GM18519 (cell line): ENCODE measurements at regions not wholly inside any gene's neighbourhood (a gene's known extent, or its start where the extent isn't known, plus 50 kb on each side); places are given as distances from the start of the nearest gene placed in this dataset.
"Not testable (repeated sequence)": the region's sequence is repeated elsewhere in the genome, so short reads cannot be mapped to it uniquely, and the experiment has no call there.

Source experiments
- ATAC-seq: cut with Tn5 transposase; IDR thresholded peaks from one replicate; pipeline ENCODE4 v1.9.1; 2021; ENCODE audit warnings: mild to moderate bottlenecking, moderate library complexity; ENCODE audit not compliant: unreplicated experiment, low FRiP score

DNA sequence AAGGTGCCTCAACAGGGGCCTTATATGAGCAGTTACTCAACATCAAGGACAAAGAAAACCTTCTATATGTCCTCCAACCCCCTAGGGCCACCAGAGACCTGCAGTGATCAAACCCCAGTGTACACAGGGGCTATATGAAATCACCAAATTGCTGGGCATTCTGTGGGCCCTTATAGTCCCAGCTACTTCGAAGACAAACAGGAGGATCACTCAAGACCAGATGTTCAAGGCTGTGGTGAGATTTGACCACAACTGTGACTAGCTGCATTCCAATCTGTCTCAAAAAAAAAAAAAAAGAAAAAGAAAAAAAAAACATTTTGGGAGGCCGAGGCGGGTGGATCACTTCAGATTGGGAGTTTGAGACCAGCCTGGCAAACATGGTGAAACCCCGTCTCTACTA lies 51.0 kb upstream of the PRB2 start:
- no peak for ATAC-seq

DNA sequence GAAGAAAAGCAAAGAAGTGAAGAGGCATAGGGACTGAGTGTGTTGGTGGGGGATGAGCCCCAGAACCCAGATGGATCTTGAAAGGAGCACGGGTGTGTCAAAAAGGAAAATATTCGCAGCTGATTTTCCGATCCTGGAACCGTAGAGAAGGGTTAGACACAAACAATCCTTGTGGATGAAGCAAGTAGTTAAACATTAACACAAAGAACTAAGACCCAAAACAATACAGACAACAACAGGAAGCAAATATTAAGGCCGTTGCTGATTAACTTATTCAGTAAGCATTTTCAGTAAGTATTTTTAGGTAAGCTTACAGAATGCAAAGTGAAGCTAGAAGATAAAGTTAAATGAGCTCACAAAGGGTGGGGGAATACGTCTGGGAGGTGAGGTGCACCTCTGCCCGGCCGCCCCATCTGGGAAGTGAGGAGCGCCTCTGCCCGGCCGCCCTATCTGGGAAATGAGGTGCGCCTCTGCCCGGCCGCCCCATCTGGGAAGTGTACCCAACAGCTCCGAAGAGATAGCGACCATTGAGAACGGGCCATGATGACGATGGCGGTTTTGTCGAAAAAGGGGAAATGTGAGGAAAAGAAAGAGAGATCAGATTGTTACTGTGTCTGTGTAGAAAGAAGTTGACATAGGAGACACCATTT lies 62.8 kb upstream of the PRB2 start:
- no peak for ATAC-seq

DNA sequence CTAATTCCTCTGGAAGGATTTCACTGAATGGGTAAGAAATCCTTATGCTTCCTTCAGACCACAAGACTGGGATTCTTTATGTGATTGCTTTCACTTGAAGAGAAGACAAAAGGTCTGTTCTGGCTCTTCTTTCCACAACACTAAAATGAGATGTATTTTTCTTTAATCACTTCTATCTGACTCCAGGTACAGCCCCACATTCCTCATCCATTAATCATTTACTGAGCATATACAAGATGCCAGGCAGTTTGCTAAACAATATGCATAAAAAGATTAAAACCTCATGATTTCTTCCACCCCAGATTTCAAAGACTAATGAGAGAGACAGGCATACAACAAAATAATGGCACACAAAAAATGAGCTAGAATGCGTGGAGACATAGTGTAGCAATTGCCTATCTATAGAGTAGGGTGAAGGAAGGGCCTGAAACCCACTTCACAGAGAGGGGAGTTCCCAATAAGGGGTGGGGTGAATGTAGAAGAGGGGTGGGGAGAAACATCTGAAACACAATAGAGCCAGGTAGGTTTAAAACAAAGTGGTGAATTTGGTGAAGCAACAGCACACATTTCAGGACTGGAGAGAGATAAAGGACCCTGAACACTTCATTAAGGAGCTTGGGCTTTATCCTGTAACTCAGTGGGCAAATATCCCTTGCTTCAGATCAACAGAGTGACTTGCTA lies 65.1 kb upstream of the PRB2 start:
- no peak for ATAC-seq

DNA sequence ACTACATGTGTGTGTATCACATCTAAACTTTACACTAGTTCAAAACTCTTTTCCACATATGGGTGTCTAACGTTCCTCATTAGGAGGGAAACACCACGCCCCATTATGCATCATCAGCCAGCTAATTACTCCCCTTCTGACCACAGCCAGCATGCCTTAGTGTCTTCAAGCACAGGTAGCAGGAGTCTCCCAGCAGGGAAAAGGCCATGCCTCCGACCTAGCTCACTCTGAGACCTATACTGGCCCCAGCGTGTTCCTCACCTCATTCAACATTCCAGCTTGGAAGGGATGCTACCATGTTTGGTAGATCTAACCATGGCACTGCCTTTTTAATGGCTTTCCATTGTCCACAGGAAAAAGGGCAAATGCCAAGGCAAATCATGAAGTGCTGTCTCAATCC lies 66.1 kb upstream of the PRB2 start:
- ATAC-seq: no peak

DNA sequence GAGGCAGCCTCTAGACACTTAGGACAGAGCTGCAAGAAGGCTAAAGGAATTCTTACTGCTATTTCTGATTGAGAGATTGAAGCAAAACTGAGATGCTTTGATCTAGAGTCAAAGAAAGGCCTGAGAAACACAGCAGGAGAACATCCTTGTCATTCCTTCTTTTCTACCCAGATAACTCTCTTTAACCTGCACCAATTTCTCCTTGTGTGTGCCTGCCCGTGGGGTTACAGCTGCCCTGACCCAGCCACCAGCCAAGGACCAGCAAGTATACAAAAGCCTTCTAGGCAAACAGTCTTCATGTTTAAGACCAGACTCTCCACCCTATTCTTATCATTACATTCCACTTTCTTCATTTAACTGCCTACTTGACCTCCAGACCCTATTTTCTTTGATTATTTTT lies 81.7 kb upstream of the PRB2 start:
- no peak for ATAC-seq

DNA sequence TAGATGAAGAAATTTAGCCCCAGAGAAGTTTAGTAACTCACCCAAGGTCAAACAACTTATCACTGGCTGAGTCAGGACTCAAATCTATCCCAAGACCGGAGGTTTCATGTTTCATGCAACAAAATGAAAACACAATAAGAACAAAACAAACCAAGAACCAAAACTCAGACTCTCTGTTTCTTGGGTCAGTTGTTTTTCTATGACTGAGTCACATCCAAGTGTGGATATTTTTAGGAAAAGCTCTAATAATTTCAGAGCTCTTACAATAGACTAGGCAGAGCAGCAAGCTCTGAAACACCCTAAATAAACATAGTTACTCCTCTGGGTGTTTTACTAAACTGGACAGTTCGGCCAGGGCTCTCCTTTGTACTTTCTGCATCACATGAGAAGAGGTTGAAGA lies 87.6 kb upstream of the PRB2 start:
- no peak for ATAC-seq

DNA sequence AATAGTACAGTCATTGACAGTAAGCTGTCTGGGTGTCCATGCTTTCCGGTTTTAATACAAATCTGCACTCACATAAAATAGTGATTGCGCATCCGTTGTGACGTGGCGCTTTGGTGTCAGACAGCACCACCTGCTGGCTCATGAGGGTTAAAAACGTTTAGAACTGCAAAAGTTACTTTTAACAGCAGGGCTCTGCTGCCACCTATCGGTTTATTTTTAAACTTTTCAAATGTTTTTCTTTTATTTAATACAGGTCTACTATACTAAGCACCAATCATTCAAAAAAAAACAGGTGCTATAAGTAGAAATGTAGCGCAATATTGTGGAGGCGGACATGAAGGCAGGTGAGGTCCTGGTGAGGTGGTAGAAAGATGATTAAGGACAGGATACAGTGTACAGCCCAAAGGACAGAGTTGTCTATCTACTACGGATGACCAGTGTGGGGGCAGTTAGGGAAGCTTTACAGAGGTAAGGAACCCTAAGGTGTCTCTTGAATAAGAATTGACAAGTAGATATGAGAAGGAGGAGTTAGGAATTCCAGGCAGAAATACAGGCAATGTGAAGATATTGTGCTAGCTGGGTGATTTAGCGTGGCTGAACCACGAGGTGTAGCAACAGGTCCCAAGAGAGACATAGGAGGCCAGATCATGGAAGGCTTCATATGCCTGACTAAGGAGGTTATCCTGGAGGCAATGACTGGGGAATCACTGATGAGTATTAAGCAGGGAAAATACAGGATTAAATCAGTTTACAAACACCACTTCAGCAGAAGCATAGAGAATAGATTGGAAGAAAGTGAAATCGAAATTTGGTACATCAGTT lies 91.5 kb upstream of the PRB2 start:
- ATAC-seq: peak; percentile 73

DNA sequence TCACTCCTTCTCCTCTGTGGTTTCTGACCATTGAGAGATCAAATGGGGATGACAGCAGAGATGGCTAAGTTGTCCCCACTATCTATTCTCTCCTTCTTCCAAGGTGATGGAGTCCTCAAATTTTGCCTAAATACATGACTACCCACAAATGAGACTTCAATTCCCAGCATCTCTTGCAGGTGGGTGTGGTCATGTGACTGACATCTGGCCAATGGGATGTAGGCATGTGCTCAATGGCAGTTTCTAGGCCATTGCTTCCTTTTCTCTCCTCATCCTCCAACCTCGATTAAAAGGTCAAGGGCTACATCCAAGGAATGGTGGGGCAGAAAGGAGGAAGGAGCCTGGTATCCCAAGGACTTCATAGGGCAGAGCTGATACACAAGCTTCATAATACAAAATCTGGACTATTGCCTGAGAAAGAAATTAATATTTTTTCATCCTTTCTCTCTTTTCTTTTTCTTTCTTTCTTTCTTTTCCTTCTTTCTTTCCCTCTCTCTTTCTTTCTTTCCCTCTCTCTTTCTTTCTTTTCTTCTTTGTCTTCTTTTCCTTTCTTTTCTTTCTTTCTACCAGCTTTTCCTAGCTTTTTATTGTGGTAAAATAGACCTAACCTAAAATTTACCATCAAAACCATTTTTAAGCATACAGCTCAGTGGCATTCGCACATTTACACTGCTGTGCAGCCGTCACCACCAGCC lies 100.9 kb upstream of the PRB2 start:
- ATAC-seq: no peak

DNA sequence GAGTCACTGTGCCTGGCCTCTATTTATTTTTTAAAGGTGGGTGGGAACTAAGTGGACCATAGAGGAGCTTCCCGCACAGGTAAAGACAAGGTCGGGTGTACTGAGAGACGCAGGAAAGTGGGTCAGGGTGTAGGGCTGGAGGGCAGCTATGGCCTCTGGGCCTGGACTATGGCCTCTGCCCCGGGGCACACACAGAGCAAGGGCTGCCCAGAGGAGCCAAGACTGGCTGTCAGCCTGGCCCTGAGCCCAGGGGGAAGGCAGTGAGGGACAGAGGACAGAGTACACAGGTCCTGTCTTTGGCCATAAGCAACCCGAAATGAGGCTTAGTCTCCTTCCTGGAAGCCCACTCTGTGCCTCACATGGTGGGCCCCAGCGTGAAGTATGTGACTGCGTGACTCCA lies 102.1 kb upstream of the PRB2 start:
- no peak for ATAC-seq

DNA sequence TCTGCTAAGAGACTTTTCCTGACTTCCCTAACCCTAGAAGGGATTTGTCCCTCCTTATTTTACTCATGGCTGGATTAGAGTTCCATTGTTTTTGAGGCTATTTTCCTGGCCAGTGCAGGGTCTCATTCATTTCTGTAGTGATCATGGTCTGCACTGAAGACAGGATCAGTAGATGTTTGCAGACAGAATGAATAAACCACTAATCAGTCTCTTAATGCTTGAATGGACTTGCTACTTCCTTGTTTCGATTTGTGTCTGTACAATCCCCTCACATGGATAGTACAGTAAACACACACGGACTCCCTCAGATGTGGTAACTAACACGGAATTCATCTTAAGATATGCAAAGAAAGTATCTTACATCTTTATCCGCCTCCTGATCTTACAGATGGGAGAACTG lies 102.6 kb upstream of the PRB2 start:
- peak; percentile 85 for ATAC-seq

DNA sequence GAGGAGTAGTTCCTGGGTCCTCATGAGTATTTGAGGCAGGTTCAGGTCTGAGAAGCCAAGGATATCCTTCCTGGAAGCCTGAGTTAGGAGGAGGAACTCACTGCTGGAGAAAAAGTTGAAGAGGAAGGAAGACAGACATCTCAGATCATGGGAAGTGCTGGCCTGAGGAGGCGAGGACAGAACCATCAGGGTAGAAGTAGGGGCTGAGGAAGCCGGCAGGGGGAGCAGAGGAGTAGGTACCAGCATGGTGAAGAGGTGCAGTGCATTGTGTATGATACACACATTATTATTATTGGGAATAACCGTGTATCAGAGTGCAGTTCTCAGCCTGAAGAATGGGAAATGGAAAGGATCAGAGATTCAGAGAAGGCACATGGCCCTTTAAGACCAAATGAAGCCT lies 103.2 kb upstream of the PRB2 start:
- ATAC-seq: not testable (repeated sequence)

DNA sequence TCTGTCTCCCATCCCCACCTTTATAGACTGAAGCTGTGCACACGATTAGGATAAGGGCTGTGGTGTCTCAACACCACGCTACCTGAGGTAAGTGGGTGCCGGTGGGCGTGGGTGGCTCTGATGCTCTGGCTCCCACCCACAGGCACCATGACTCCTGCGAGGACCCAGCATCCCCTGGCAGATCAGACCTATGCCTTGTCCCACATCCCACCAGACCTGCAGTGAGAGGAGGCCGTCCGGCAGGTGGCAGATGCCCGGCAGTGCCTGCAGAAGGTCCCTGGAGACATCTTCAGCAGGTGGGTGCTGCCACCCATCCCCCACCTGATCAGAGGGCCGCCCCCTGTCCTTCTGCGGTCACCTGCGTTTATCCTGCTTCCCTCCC lies 104.4 kb upstream of the PRB2 start:
- no peak for ATAC-seq

DNA sequence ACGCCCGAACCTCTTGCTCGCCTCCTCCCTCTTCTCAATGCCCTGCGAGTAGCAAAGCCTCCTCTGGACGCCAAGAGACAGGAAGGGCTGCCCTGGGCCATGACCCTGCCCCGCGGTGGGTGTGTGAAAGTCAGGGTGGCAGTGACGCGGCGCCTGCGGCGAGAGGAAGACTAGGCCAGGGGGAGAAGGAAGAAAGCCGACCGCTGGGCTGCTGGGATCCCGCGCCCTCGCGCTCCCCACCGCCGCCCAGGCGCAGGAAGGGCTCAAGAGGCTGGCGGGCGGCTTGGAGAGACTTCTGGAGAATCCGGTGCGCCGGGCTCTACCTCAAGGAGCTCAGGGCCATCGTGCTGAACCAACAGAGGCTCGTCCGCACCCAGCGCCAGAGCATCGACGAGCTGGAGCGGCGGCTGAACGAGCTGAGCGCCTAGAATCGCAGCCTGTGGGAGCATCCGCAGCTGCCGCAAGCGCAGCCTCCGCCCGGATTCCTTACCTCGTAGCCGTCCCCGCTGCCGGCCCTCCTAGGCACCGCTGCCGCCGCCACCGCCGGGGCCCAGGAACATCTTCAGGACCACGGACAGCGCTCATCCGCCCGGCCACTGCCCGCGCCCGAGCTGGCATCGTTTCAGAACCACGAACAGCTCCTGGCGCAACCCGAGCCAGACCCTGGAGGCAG lies 105.0 kb upstream of the PRB2 start:
- ATAC-seq: no peak

DNA sequence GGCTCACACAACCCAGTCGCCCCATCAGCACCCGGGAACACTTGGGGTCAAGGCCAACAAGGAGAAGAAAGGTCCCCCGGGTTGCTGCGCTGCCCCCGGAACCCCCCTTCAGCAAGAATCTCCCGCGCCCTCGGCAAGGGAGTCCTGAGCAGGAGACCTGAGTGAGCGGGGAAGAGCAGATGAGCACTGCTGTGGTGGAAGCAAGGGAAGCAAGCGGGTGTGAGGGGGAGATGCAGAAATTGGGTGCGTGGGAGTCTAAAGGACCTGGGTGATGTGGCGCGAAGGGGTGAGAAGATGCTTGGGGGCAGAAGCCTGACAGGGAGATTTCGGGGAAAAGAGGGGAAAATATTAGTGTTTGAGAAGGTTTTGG lies 105.5 kb upstream of the PRB2 start:
- ATAC-seq: no peak

DNA sequence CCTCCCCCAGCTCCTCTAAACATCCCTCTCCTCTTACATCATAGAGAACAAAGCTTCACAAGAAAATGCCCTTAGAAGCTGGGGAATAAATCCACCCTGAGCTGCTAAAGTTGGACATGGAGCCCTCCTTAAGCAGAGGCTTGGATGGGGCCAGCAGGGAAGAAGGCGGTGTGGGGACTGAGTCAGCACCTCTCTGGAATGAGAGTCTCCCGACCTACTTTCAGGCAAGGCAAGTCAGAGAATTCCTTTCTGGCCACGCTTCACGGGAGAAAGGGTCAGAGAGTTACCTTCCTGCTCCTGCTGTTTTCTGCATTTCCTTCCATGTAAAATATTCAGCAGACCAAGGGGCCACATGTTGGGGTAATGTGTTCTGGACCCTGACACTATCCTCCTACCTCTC lies 113.3 kb upstream of the PRB2 start:
- ATAC-seq: no peak

DNA sequence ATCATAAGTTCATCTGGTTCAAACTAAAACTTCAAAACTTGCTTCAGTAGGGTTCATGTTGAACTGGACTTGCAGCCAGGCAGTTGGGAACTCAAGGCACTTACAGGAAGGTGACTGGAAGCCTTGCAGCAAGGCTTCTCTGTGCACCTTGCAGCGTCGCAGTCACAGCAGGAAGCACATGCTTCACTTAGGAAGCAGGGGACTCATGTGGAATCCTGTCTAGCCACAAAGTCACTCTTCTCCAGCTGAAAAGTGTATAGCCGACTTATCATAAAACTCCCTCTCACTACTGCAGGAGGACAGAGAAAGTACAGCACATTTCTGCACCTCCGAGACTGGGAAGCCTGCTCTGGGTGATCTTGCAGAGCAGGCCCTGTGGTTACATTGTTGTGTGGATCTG lies 114.0 kb upstream of the PRB2 start:
- no peak for ATAC-seq

DNA sequence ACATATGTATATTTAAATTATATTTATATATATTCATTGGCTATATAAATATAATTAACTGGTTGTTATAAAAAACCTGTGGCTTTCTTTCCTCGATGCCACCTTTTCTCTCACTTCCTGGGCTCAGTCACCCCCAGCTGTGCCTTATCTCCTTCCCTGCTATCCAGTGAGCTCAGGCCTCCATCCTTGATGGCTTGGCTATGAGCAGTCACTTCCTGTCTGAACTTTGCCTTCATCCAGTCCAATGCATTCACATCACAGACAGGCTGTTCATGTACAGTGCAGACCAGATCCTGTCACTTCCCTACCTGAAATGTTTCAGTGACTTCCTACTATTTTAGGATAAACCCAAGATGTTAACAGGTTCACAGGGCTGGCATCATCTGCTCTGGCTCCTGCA lies 115.3 kb upstream of the PRB2 start:
- no peak for ATAC-seq

DNA sequence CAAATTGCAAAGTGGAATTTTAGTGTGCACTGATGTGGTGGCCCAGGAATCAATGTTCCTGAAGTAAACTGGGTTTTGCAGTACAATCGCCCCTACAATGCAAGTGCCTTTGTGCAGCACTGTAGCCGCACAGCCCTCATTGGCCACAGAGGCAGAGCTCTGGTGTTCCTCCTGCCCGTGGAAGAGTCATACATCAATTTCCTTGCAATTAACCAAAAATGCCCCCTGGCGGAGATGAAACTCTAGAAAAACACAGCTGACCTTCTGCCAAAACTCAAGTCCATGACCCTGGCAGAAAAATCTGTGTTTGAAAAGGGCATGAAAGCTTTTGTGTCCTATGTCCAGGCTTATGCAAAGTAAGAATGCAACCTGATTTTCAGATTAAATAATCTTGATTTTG lies 117.9 kb upstream of the PRB2 start:
- ATAC-seq: no peak

DNA sequence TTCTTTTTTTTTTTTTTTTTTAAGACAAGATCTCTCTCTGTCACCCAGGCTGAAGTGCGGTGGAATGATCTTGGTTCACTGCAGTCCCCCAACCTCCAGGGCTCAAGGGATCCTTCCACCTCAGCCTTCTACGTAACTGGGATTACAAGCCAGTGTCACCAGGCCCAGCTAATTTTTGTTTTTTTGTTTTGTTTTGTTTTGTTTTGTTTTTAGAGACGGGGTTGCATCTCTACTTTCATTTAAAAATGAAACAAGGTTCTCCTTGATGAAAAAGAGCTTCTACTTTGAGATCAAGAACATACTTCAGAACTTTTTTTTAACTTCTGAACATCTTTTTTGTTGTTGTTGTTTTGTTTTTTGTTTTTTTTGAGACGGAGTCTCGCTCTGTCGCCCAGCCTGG lies 121.7 kb upstream of the PRB2 start:
- ATAC-seq: no peak

DNA sequence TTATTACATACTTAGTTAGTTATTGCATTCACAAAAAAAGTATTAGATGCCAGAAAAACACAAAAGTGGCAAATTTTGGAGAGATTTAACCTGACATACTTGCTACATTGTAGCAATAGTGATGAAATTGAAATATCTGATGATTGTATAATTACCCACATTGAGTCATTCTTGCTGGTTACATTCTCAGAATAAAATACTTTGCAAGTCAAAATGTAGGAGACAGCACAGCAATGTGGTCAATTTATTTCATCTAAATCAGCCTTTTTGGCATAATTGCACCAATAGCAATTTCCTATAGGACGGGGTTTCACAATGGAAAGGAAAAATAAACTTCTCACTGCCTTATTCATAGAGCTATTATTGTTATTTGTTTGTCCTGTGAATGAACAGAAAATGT lies 125.0 kb upstream of the ETV6 start:
- ATAC-seq: no peak

DNA sequence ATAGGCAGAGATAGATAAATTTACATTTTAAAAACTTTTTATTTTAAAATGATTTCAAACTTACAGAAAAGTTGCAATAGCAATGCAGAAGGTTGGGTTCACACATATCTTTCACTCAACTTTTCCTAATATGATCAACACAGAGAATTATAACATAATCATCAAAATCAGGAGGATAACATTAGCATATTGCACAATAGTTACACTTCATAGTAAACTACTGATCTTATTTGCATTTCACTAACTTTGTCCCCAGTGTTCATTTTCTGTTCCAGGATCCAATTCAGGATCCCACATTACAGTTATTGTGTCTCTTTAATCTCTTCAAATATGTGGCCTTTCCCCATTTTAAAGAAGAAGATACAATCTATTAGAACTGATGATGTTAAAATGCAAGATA lies 115.4 kb upstream of the ETV6 start:
- no peak for ATAC-seq
